Upper lobe of left lung (tissue), 6 donors: ENCODE measurements at regions not wholly inside any gene's neighbourhood (a gene's known extent, or its start where the extent isn't known, plus 50 kb on each side); places are given as distances from the start of the nearest gene placed in this dataset.

Experiments used
- ATAC-seq, 2 donors: fragments of 200-7000 bp; cut with Tn5 transposase; one replicate each; pipeline ENCODE4 v1.9.1; 2022; ENCODE audit warnings: mild to moderate bottlenecking in 2 of 2, moderate library complexity in 2 of 2; ENCODE audit not compliant: low FRiP score in 2 of 2
- DNase-seq, 2 donors: peaks; one replicate each; pipeline ENCODE4 v3.0.0-alpha.2; 2019 to 2020
- H3K27ac ChIP-seq, 4 donors: fragments of 200-600 bp; sonication (generic); one replicate each; pipeline ENCODE4 v1.5.1; 2016 to 2019
- H3K27me3 ChIP-seq, 4 donors: fragments of 200-600 bp; sonication (generic); one replicate each; pipeline ENCODE4 v1.5.1; 2017 to 2019
- H3K36me3 ChIP-seq, 4 donors: fragments of 200-600 bp; sonication (generic); one replicate each; pipeline ENCODE4 v1.5.1; 2016 to 2019
- H3K4me1 ChIP-seq, 4 donors: fragments of 200-600 bp; sonication (generic); one replicate each; pipeline ENCODE4 v1.5.1; 2018 to 2019
- H3K4me3 ChIP-seq, 4 donors: fragments of 200-600 bp; sonication (generic); one replicate each; pipeline ENCODE4 v1.5.1; 2017 to 2019; ENCODE audit warnings: mild to moderate bottlenecking in 2 of 4, moderate library complexity in 1 of 4
- H3K9me3 ChIP-seq, 4 donors: fragments of 200-600 bp; sonication (generic); one replicate each; pipeline ENCODE4 v1.5.1; 2018 to 2019
- CTCF ChIP-seq, 6 experiments: fragments of 450-650 bp in 4 of 6; fragments of 200-600 bp in 2 of 6; sonication (generic) in 2 of 6; IDR thresholded peaks; one replicate each; pipeline ENCODE4 v1.5.1; 2016 to 2019; ENCODE audit warnings: antibody characterized with exemption in 6 of 6
- EP300 ChIP-seq, 4 donors: sonication (generic); formaldehyde crosslinking; IDR thresholded peaks; one replicate each; pipeline ENCODE4 v1.5.1; 2017; ENCODE audit warnings: antibody characterized with exemption in 4 of 4, control low read depth in 2 of 4
- POLR2A ChIP-seq, 4 donors: fragments of 450-650 bp; IDR thresholded peaks; one replicate each; pipeline ENCODE4 v1.5.1; 2016 to 2017; ENCODE audit warnings: antibody characterized with exemption in 4 of 4, mild to moderate bottlenecking in 2 of 4
- POLR2AphosphoS5 ChIP-seq, 2 donors: sonication (generic); formaldehyde crosslinking; IDR thresholded peaks; one replicate each; pipeline ENCODE4 v1.5.1; 2017; ENCODE audit warnings: antibody characterized with exemption in 2 of 2
- WGBS, 2 donors: methylation state at CpG; one replicate each; pipeline ENCODE4 v1.1.5; 2017 to 2018; 5-methylcytosine and 5-hydroxymethylcytosine counted together
- donor health status: DM: no; HTN: no; CAD: no; lungs with moderate emphysema.
- donor health status: DM: no; HTN: yes; CAD: no; lungs with severe emphysema.

GRCh38 chr12:45646851-45647581, 82.5 kb upstream of the ARID2 start:
- DNase-seq, result no peak
- ATAC-seq, result no peak
- H3K4me1 ChIP-seq, result no peaks in the 10 kb centered on the region
- no peaks in the 10 kb centered on the region for H3K36me3 ChIP-seq
- H3K9me3 ChIP-seq, result no peaks in the 10 kb centered on the region
- H3K27ac ChIP-seq, result no peak overlapping the region
- no peak for TF ChIP-seq EP300 (IDR thresholded peaks at IDR 0.05)
- TF ChIP-seq POLR2AphosphoS5 (IDR thresholded peaks at IDR 0.05), result no peak
- TF ChIP-seq POLR2A (IDR thresholded peaks at IDR 0.05), result no peak
- TF ChIP-seq CTCF (IDR thresholded peaks at IDR 0.05), result no peak
- no peak overlapping the region for H3K4me3 ChIP-seq
- WGBS, 2 donors, result 90 to 95% methylated on average over 4 of the region's 4 CpGs
- H3K27me3 ChIP-seq, result no peaks in the 10 kb centered on the region

- ATAC-seq, result no peak
- no peaks in the 10 kb centered on the region for H3K27me3 ChIP-seq
- DNase-seq, result peak in 1 of 2 donors; percentile 14
- H3K27ac ChIP-seq, result no peak overlapping the region
- H3K9me3 ChIP-seq, result no peaks in the 10 kb centered on the region
- no peak for TF ChIP-seq POLR2A (IDR thresholded peaks at IDR 0.05)
- no peak for TF ChIP-seq POLR2AphosphoS5 (IDR thresholded peaks at IDR 0.05)
- no peak for TF ChIP-seq EP300 (IDR thresholded peaks at IDR 0.05)
- no peak for TF ChIP-seq CTCF (IDR thresholded peaks at IDR 0.05)
- H3K4me3 ChIP-seq, result no peak overlapping the region
- WGBS, 2 donors, result 79 to 92% methylated on average over 3 of the region's 3 CpGs
- H3K4me1 ChIP-seq, result no peaks in the 10 kb centered on the region
- no peaks in the 10 kb centered on the region for H3K36me3 ChIP-seq
These were observed 81.4 kb upstream of the ARID2 start for GRCh38 chr12:45648070-45648469.

GRCh38 chr12:45651029-45651428, 78.5 kb upstream of the ARID2 start:
- H3K36me3 ChIP-seq, result no peaks in the 10 kb centered on the region
- WGBS, 2 donors, result 84 to 89% methylated on average over 1 of the region's 1 CpG
- no peak overlapping the region for H3K27ac ChIP-seq
- no peaks in the 10 kb centered on the region for H3K4me1 ChIP-seq
- H3K9me3 ChIP-seq, result no peaks in the 10 kb centered on the region
- DNase-seq (no peak), ATAC-seq (no peak)
- no peaks in the 10 kb centered on the region for H3K27me3 ChIP-seq
- no peak overlapping the region for H3K4me3 ChIP-seq
- TF ChIP-seq CTCF (IDR thresholded peaks at IDR 0.05) (no peak), POLR2A (IDR thresholded peaks at IDR 0.05) (no peak), POLR2AphosphoS5 (IDR thresholded peaks at IDR 0.05) (no peak), EP300 (IDR thresholded peaks at IDR 0.05) (no peak)

GRCh38 chr12:45654002-45654665, 75.4 kb upstream of the ARID2 start:
- ATAC-seq (no peak), DNase-seq (no peak)
- Histone ChIP-seq H3K36me3 (no peaks in the 10 kb centered on the region), H3K27ac (no peak overlapping the region), H3K4me3 (no peak overlapping the region), H3K9me3 (no peaks in the 10 kb centered on the region), H3K4me1 (no peaks in the 10 kb centered on the region), H3K27me3 (no peaks in the 10 kb centered on the region)
- TF ChIP-seq EP300 (IDR thresholded peaks at IDR 0.05) (no peak), CTCF (IDR thresholded peaks at IDR 0.05) (no peak), POLR2A (IDR thresholded peaks at IDR 0.05) (no peak), POLR2AphosphoS5 (IDR thresholded peaks at IDR 0.05) (no peak)
- 97 to 98% methylated on average over 3 of the region's 3 CpGs for WGBS, 2 donors
